Common myeloid progenitor, CD34-positive (primary cell): ENCODE measurements at regions not wholly inside any gene's neighbourhood (a gene's known extent, or its start where the extent isn't known, plus 50 kb on each side); places are given as distances from the start of the nearest gene placed in this dataset.

Source experiments
- CTCF ChIA-PET: fragments of 350-600 bp; sonication (Branson Sonifier 250); formaldehyde crosslinking; loops from one replicate; lab custom pipeline; 2021; ENCODE audit warnings: antibody characterized with exemption; lab: Charles Lee
- POLR2A ChIA-PET: fragments of 350-600 bp; sonication (Branson Sonifier 250); formaldehyde crosslinking; loops from one replicate; lab custom pipeline; 2021; ENCODE audit warnings: antibody characterized with exemption; lab: Charles Lee
- DNase-seq, 3 donors: peaks; one replicate each; pipeline versions ENCODE4 v3.0.0 to v3.0.0-alpha.2; 2013
- H3K27ac ChIP-seq, 2 experiments: 1 replicate in 1 of 2; 2 replicates in 1 of 2; pipeline ENCODE4 v1.7.0; 2013; ENCODE audit warnings: inconsistent platforms in 2 of 2, low read length in 2 of 2, mild to moderate bottlenecking in 2 of 2, low read depth in 1 of 2, moderate library complexity in 1 of 2; ENCODE audit not compliant: severe bottlenecking in 2 of 2, insufficient read depth in 1 of 2, poor library complexity in 1 of 2
- H3K27me3 ChIP-seq, 5 experiments: replicated peaks in 2 of 5; 1 replicate in 3 of 5; 2 replicates in 2 of 5; pipeline versions ENCODE4 v1.6.1 to v1.7.0; 2013; ENCODE audit warnings: low read length in 4 of 5, mild to moderate bottlenecking in 2 of 5, moderate library complexity in 2 of 5, inconsistent platforms in 1 of 5; ENCODE audit not compliant: insufficient read depth in 5 of 5, control insufficient read depth in 4 of 5
- H3K36me3 ChIP-seq, 4 experiments: 1 replicate in 2 of 4; 2 replicates in 2 of 4; pipeline versions ENCODE4 v1.6.1 to v1.7.0; 2013; ENCODE audit warnings: low read length in 3 of 4, control low read depth in 1 of 4, mild to moderate bottlenecking in 1 of 4; ENCODE audit not compliant: control insufficient read depth in 4 of 4, insufficient read depth in 4 of 4
- H3K4me1 ChIP-seq, 4 experiments: 1 replicate in 3 of 4; 2 replicates in 1 of 4; pipeline versions ENCODE4 v1.6.1 to v1.7.1; 2013; ENCODE audit warnings: low read length in 3 of 4, mild to moderate bottlenecking in 3 of 4, control low read depth in 1 of 4, inconsistent platforms in 1 of 4, moderate library complexity in 1 of 4; ENCODE audit not compliant: control insufficient read depth in 4 of 4, insufficient read depth in 4 of 4; ENCODE audit errors: control extremely low read depth in 1 of 4
- H3K4me3 ChIP-seq, 7 experiments: 1 replicate in 4 of 7; 2 replicates in 3 of 7; pipeline versions ENCODE4 v1.5.1 to v1.7.0; 2013; ENCODE audit warnings: mild to moderate bottlenecking in 7 of 7, low read length in 6 of 7, moderate library complexity in 6 of 7, inconsistent platforms in 2 of 7, low read depth in 2 of 7, control low read depth in 1 of 7; ENCODE audit not compliant: insufficient read depth in 4 of 7, control insufficient read depth in 1 of 7; ENCODE audit errors: extremely low read depth in 1 of 7
- H3K9me3 ChIP-seq, 5 experiments: 1 replicate in 4 of 5; 2 replicates in 1 of 5; pipeline versions ENCODE4 v1.6.1 to v1.7.1; 2013; ENCODE audit warnings: low read length in 4 of 5, mild to moderate bottlenecking in 2 of 5, inconsistent platforms in 1 of 5, low read depth in 1 of 5, moderate library complexity in 1 of 5; ENCODE audit not compliant: control insufficient read depth in 4 of 5, insufficient read depth in 2 of 5; ENCODE audit errors: control extremely low read depth in 1 of 5
- whole genome bisulfite sequencing: methylation state at CpG from one replicate; pipeline ENCODE4 v1.1.5; 2013; ENCODE audit not compliant: insufficient coverage; 5-methylcytosine and 5-hydroxymethylcytosine counted together

GRCh38 chrX:124619710-124620109 lies 273.3 kb downstream of the SH2D1A start:
- CTCF ChIA-PET = no interaction called here
- no peak for DNase-seq
- POLR2A ChIA-PET = no interaction called here
- no peak overlapping the region for H3K4me3 ChIP-seq
- H3K27ac ChIP-seq = no peak overlapping the region
- no peaks in the 10 kb centered on the region for H3K36me3 ChIP-seq
- WGBS = no CpG with 5 or more reads among the region's 3 CpGs
- H3K9me3 ChIP-seq = no peaks in the 10 kb centered on the region
- H3K27me3 ChIP-seq = no peaks in the 10 kb centered on the region
- no peaks in the 10 kb centered on the region for H3K4me1 ChIP-seq

- H3K4me1 ChIP-seq = no peaks in the 10 kb centered on the region
- H3K27ac ChIP-seq = no peak overlapping the region
- no peaks in the 10 kb centered on the region for H3K36me3 ChIP-seq
- CTCF ChIA-PET = no interaction called here
- H3K9me3 ChIP-seq = no peaks in the 10 kb centered on the region
- H3K4me3 ChIP-seq = no peak overlapping the region
- WGBS = 100% methylated on average over 1 of the region's 4 CpGs
- POLR2A ChIA-PET = no interaction called here
- no peaks in the 10 kb centered on the region for H3K27me3 ChIP-seq
- DNase-seq = no peak
Measured at GRCh38 chrX:124634363-124634762, 288.0 kb downstream of the SH2D1A start.

GRCh38 chrX:124641737-124642491 lies 295.6 kb downstream of the SH2D1A start:
- DNase-seq = peak in 2 of 3 donors; percentile 2 to 10
- Histone ChIP-seq H3K9me3 (no peaks in the 10 kb centered on the region), H3K27ac (no peak overlapping the region), H3K4me3 (no peak overlapping the region), H3K27me3 (no peaks in the 10 kb centered on the region), H3K36me3 (no peaks in the 10 kb centered on the region), H3K4me1 (peaks cover 0 to 4% (median 0%) of the 10 kb centered on the region in 4 experiments)
- WGBS = 61% methylated on average over 2 of the region's 5 CpGs
- POLR2A ChIA-PET = no interaction called here
- CTCF ChIA-PET = no interaction called here

- no peak for DNase-seq
- H3K27me3 ChIP-seq = no peaks in the 10 kb centered on the region
- no peak overlapping the region for H3K4me3 ChIP-seq
- no peak overlapping the region for H3K27ac ChIP-seq
- H3K36me3 ChIP-seq = no peaks in the 10 kb centered on the region
- H3K9me3 ChIP-seq = no peaks in the 10 kb centered on the region
- H3K4me1 ChIP-seq = peaks cover 0 to 4% (median 0%) of the 10 kb centered on the region in 4 experiments
- WGBS = no CpG with 5 or more reads among the region's 1 CpG
- ChIA-PET POLR2A (no interaction called here), CTCF (no interaction called here)
Measured at GRCh38 chrX:124646403-124646802, 300.0 kb downstream of the SH2D1A start.

- no peak overlapping the region for H3K4me3 ChIP-seq
- H3K4me1 ChIP-seq = no peaks in the 10 kb centered on the region
- no peak for DNase-seq
- H3K27ac ChIP-seq = no peak overlapping the region
- POLR2A ChIA-PET = no interaction called here
- CTCF ChIA-PET = no interaction called here
- WGBS = 92% methylated on average over 2 of the region's 4 CpGs
- no peaks in the 10 kb centered on the region for H3K36me3 ChIP-seq
- no peaks in the 10 kb centered on the region for H3K27me3 ChIP-seq
- no peaks in the 10 kb centered on the region for H3K9me3 ChIP-seq
Measured at GRCh38 chrX:124651031-124651430, 304.7 kb downstream of the SH2D1A start.

GRCh38 chrX:124665621-124666400 lies 319.4 kb downstream of the SH2D1A start:
- H3K9me3 ChIP-seq = no peaks in the 10 kb centered on the region
- no peak overlapping the region for H3K27ac ChIP-seq
- no peaks in the 10 kb centered on the region for H3K36me3 ChIP-seq
- no peak overlapping the region for H3K4me3 ChIP-seq
- WGBS = 60% methylated on average over 5 of the region's 7 CpGs
- DNase-seq = no peak
- no peaks in the 10 kb centered on the region for H3K4me1 ChIP-seq
- H3K27me3 ChIP-seq = no peaks in the 10 kb centered on the region
- POLR2A ChIA-PET = no interaction called here
- CTCF ChIA-PET = no interaction called here

GRCh38 chrX:124679199-124679598 lies 332.8 kb downstream of the SH2D1A start:
- POLR2A ChIA-PET = no interaction called here
- Histone ChIP-seq H3K4me1 (no peaks in the 10 kb centered on the region), H3K9me3 (peaks cover 0 to 2% (median 0%) of the 10 kb centered on the region in 5 experiments), H3K4me3 (no peak overlapping the region), H3K27me3 (no peaks in the 10 kb centered on the region), H3K27ac (no peak overlapping the region), H3K36me3 (no peaks in the 10 kb centered on the region)
- DNase-seq = no peak
- CTCF ChIA-PET = no interaction called here
- no CpG with 5 or more reads among the region's 3 CpGs for WGBS
